NB4 (cell line): ENCODE measurements at regions not wholly inside any gene's neighbourhood (a gene's known extent, or its start where the extent isn't known, plus 50 kb on each side); places are given as distances from the start of the nearest gene placed in this dataset.

Experiments used
- MYC ChIP-seq: IDR thresholded peaks from 2 replicates; pipeline ENCODE4 v1.6.1; 2011; ENCODE audit warnings: low read depth, low read length
- POLR2A ChIP-seq: IDR thresholded peaks from 2 replicates; pipeline ENCODE4 v1.6.1; 2011; ENCODE audit warnings: mild to moderate bottlenecking; ENCODE audit not compliant: insufficient read length; ENCODE audit errors: extremely low read depth
- TF ChIP-seq, protein P1 (sequence below): IDR thresholded peaks from 2 replicates; pipeline ENCODE4 v1.6.1; 2011; ENCODE audit warnings: low read depth, low read length
- TF ChIP-seq, protein P2 (sequence below): IDR thresholded peaks from one replicate; pipeline ENCODE4 v1.5.1; 2012; ENCODE audit warnings: low read depth, low read length

DNA sequence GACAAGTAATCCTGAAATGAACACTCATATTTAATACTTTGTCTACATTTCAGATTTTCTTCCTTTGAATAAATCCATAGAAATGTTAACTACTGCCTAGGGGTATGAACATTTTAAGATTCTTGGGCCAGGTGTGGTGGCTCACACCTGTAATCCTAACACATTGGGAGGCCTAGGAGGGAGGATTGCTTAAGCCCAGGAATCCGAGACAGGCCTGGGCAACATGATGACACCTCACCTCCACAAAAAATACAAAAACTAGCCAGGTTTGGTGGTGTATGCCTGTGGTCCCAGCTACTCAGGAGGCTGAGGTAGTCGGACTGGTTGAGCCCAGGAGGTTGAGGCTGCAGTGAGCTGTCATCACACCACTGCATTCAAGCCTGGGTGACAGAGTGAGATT is 73.9 kb upstream of the PIAS1 start:
- TF ChIP-seq, protein P1, sequence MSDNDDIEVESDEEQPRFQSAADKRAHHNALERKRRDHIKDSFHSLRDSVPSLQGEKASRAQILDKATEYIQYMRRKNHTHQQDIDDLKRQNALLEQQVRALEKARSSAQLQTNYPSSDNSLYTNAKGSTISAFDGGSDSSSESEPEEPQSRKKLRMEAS: no peak
- TF ChIP-seq, protein P2, sequence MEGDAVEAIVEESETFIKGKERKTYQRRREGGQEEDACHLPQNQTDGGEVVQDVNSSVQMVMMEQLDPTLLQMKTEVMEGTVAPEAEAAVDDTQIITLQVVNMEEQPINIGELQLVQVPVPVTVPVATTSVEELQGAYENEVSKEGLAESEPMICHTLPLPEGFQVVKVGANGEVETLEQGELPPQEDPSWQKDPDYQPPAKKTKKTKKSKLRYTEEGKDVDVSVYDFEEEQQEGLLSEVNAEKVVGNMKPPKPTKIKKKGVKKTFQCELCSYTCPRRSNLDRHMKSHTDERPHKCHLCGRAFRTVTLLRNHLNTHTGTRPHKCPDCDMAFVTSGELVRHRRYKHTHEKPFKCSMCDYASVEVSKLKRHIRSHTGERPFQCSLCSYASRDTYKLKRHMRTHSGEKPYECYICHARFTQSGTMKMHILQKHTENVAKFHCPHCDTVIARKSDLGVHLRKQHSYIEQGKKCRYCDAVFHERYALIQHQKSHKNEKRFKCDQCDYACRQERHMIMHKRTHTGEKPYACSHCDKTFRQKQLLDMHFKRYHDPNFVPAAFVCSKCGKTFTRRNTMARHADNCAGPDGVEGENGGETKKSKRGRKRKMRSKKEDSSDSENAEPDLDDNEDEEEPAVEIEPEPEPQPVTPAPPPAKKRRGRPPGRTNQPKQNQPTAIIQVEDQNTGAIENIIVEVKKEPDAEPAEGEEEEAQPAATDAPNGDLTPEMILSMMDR: no peak
- TF ChIP-seq POLR2A (no peak), MYC (no peak)
